ENCODE measurements at regions not wholly inside any gene's neighbourhood (a gene's known extent, or its start where the extent isn't known, plus 50 kb on each side); places are given as distances from the start of the nearest gene placed in this dataset.

DNA sequence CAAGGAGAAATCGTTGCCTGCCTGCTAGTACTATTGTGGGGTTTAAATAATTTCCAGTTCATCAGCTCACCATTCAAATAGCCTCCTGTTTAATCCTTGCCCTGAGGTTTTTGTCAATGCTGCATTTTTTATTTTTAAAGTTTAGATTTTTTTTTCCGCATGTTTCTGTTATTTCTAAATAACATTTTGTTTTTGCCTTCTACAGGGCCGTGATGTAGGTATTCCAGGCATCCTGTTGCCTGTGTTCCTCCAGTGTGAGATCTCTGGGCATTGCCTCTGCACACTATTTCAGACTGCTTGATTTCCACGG, 124.3 kb downstream of the HSD17B3 start:
- no peak for TF ChIP-seq CTCF (conservative IDR thresholded peaks at IDR 0.05; ENCODE audit: low read depth in 2 of 2)
- TF ChIP-seq POLR2AphosphoS5 (IDR thresholded peaks at IDR 0.05; ENCODE audit: low read depth) = no peak
- TF ChIP-seq ZNF331 (CRISPR knock-in tag; IDR thresholded peaks at IDR 0.05; ENCODE audit: low read depth) = no peak
- TF ChIP-seq EZH2 (IDR thresholded peaks at IDR 0.05; ENCODE audit: low read depth, unreplicated experiment) = no peak
- TF ChIP-seq REST (IDR thresholded peaks at IDR 0.05; ENCODE audit: unreplicated experiment) = no peak
- TF ChIP-seq EZH2phosphoT487 (IDR thresholded peaks at IDR 0.05; ENCODE audit: unreplicated experiment) = no peak
